Mesendoderm (in vitro differentiated cells): ENCODE measurements at regions not wholly inside any gene's neighbourhood (a gene's known extent, or its start where the extent isn't known, plus 50 kb on each side); places are given as distances from the start of the nearest gene placed in this dataset.

Experiments
- DNase-seq: peaks from one replicate; pipeline ENCODE4 v3.0.0; 2013
- H2AK5ac ChIP-seq: 2 replicates; pipeline ENCODE4 v1.6.1; 2013; ENCODE audit warnings: low read length, inconsistent platforms
- H2BK120ac ChIP-seq: 2 replicates; pipeline ENCODE4 v1.6.1; 2013; ENCODE audit warnings: low read depth, mild to moderate bottlenecking, low read length, moderate library complexity, mixed read lengths
- H2BK15ac ChIP-seq: replicated peaks from 2 replicates; pipeline ENCODE4 v1.6.1; 2013; ENCODE audit warnings: low read depth, mild to moderate bottlenecking, moderate library complexity
- H2BK5ac ChIP-seq: 2 replicates; pipeline ENCODE4 v1.6.1; 2013; ENCODE audit warnings: low read length, inconsistent platforms
- H3K18ac ChIP-seq: 2 replicates; pipeline ENCODE4 v1.6.1; 2013; ENCODE audit warnings: mild to moderate bottlenecking, low read length, mixed read lengths
- H3K23ac ChIP-seq: one replicate; pipeline ENCODE4 v1.6.1; 2013; ENCODE audit warnings: low read length
- H3K27ac ChIP-seq: 2 replicates; pipeline ENCODE4 v1.5.1; 2013; ENCODE audit warnings: low read depth, mild to moderate bottlenecking, inconsistent platforms, low read length, moderate library complexity
- H3K27me3 ChIP-seq: 2 replicates; pipeline ENCODE4 v1.6.1; 2013; ENCODE audit warnings: low read length, control low read depth, mild to moderate bottlenecking, inconsistent platforms; ENCODE audit not compliant: insufficient read depth, poor library complexity
- H3K36me3 ChIP-seq: 2 replicates; pipeline ENCODE4 v1.6.1; 2013; ENCODE audit warnings: low read length, inconsistent platforms; ENCODE audit not compliant: control insufficient read depth, insufficient read depth
- H3K4ac ChIP-seq: one replicate; pipeline ENCODE4 v1.6.1; 2013; ENCODE audit warnings: low read depth, mild to moderate bottlenecking, low read length, moderate library complexity
- H3K4me1 ChIP-seq: 2 replicates; pipeline ENCODE4 v1.6.1; 2013; ENCODE audit warnings: low read depth, low read length, inconsistent platforms; ENCODE audit not compliant: control insufficient read depth
- H3K4me2 ChIP-seq: 2 replicates; pipeline ENCODE4 v1.6.1; 2013; ENCODE audit warnings: low read length
- H3K4me3 ChIP-seq: 2 replicates; pipeline ENCODE4 v1.5.1; 2013; ENCODE audit warnings: mild to moderate bottlenecking, low read length
- H3K56ac ChIP-seq: one replicate; pipeline ENCODE4 v1.6.1; 2013; ENCODE audit warnings: low read length
- H3K79me1 ChIP-seq: 2 replicates; pipeline ENCODE4 v1.6.1; 2013; ENCODE audit warnings: low read length, inconsistent platforms
- H3K79me2 ChIP-seq: 2 replicates; pipeline ENCODE4 v1.6.1; 2013; ENCODE audit warnings: mild to moderate bottlenecking, low read length; ENCODE audit not compliant: control insufficient read depth, insufficient read depth
- H3K9ac ChIP-seq: 2 replicates; pipeline ENCODE4 v1.6.1; 2013; ENCODE audit warnings: low read length, inconsistent platforms
- H4K5ac ChIP-seq: one replicate; pipeline ENCODE4 v1.6.1; 2013; ENCODE audit warnings: low read length
- H4K8ac ChIP-seq: one replicate; pipeline ENCODE4 v1.6.1; 2013; ENCODE audit warnings: low read depth, mild to moderate bottlenecking, control low read depth, low read length, moderate library complexity
- WGBS: extraction: QIAGEN DNeasy Blood & Tissue Kit; methylation state at CpG from one replicate; pipeline ENCODE4 v1.1.7; 2013; ENCODE audit warnings: low lambda C conversion rate, missing lambda C conversion rate; ENCODE audit not compliant: insufficient coverage; ENCODE audit errors: extremely low coverage; 5-methylcytosine and 5-hydroxymethylcytosine counted together

GRCh38 chr2:13021470-13021957, 304.8 kb downstream of the TRIB2 start:
- Histone ChIP-seq H3K18ac (no peak overlapping the region), H2AK5ac (no peak overlapping the region), H3K27ac (no peak overlapping the region), H3K4ac (no peak overlapping the region), H3K9ac (no peak overlapping the region), H3K4me3 (no peak overlapping the region), H3K56ac (no peak overlapping the region), H4K5ac (no peak overlapping the region), H3K4me1 (no peaks in the 10 kb centered on the region), H3K27me3 (no peaks in the 10 kb centered on the region), H3K23ac (no peak overlapping the region), H3K79me1 (no peaks in the 10 kb centered on the region), H4K8ac (no peak overlapping the region), H3K79me2 (no peaks in the 10 kb centered on the region), H2BK5ac (no peak overlapping the region), H3K4me2 (no peak overlapping the region), H2BK15ac (no peak overlapping the region), H3K36me3 (no peaks in the 10 kb centered on the region), H2BK120ac (no peak overlapping the region)
- DNase-seq: peak; percentile 73
- no CpG with 5 or more reads among the region's 3 CpGs for WGBS

DNA sequence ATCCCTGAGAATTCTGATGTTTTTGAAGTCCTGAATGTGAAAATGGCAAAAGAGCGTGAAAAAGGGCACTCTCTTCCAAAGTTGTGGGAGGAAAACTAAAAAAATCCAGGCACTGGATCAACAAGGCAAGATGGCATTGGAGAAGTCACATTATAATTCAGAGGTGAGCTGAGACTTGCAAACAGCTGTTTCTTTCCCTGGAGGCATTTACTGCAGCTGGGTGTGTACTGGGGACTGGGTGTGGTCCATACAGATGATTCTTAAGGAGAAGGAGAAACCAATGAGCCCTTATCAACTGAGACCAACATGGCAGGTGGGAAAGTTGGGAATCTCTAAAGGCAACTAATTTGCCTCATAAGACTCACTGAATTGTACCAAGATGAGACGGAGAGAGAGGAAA, 313.9 kb downstream of the TRIB2 start:
- WGBS: no CpG with 5 or more reads among the region's 2 CpGs
- Histone ChIP-seq H3K27me3 (no peaks in the 10 kb centered on the region), H2BK15ac (no peak overlapping the region), H3K79me2 (no peaks in the 10 kb centered on the region), H2AK5ac (no peak overlapping the region), H3K9ac (no peak overlapping the region), H3K23ac (no peak overlapping the region), H2BK120ac (no peak overlapping the region), H3K56ac (no peak overlapping the region), H3K4me1 (no peaks in the 10 kb centered on the region), H3K4me3 (no peak overlapping the region), H4K5ac (no peak overlapping the region), H3K79me1 (no peaks in the 10 kb centered on the region), H3K36me3 (no peaks in the 10 kb centered on the region), H4K8ac (no peak overlapping the region), H3K4ac (no peak overlapping the region), H2BK5ac (no peak overlapping the region), H3K18ac (no peak overlapping the region), H3K27ac (no peak overlapping the region), H3K4me2 (no peak overlapping the region)
- no peak for DNase-seq

DNA sequence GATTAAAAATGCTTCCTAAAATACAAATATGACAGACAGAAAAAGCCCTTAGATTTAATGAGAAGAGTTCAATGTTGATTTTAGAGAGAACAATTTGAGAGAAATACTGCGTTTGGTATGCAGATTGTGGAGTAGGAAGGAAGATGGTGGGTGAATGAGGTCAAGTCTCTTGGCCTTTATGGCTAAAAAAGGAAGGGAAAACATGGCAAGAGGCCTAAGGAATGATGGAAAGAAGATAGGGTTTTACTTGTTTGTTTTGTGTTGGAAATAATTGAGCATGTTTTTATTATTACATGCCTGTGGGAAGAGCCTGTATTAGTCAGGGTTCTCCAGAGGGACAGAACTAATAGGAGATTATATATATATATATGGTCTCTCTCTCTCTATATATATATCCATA, 318.1 kb downstream of the TRIB2 start:
- Histone ChIP-seq H3K4ac (no peak overlapping the region), H3K18ac (no peak overlapping the region), H3K27ac (no peak overlapping the region), H3K4me2 (no peak overlapping the region), H3K27me3 (no peaks in the 10 kb centered on the region), H2BK15ac (no peak overlapping the region), H3K36me3 (no peaks in the 10 kb centered on the region), H4K5ac (no peak overlapping the region), H2BK120ac (no peak overlapping the region), H3K4me1 (no peaks in the 10 kb centered on the region), H2BK5ac (no peak overlapping the region), H3K9ac (no peak overlapping the region), H3K79me1 (no peaks in the 10 kb centered on the region), H3K56ac (no peak overlapping the region), H3K4me3 (no peak overlapping the region), H4K8ac (no peak overlapping the region), H3K23ac (no peak overlapping the region), H2AK5ac (no peak overlapping the region), H3K79me2 (no peaks in the 10 kb centered on the region)
- 100% methylated on average over 1 of the region's 1 CpG for WGBS
- DNase-seq: no peak

GRCh38 chr2:13035866-13036265, 319.1 kb downstream of the TRIB2 start:
- Histone ChIP-seq H3K4ac (no peak overlapping the region), H3K27me3 (no peaks in the 10 kb centered on the region), H3K56ac (no peak overlapping the region), H2BK15ac (no peak overlapping the region), H3K18ac (no peak overlapping the region), H3K36me3 (no peaks in the 10 kb centered on the region), H3K79me2 (no peaks in the 10 kb centered on the region), H4K5ac (no peak overlapping the region), H3K27ac (no peak overlapping the region), H3K9ac (no peak overlapping the region), H3K23ac (no peak overlapping the region), H2BK120ac (no peak overlapping the region), H3K79me1 (no peaks in the 10 kb centered on the region), H3K4me3 (no peak overlapping the region), H3K4me1 (no peaks in the 10 kb centered on the region), H3K4me2 (no peak overlapping the region), H2BK5ac (no peak overlapping the region), H4K8ac (no peak overlapping the region), H2AK5ac (no peak overlapping the region)
- DNase-seq: no peak
- no CpG with 5 or more reads among the region's 3 CpGs for WGBS

DNA sequence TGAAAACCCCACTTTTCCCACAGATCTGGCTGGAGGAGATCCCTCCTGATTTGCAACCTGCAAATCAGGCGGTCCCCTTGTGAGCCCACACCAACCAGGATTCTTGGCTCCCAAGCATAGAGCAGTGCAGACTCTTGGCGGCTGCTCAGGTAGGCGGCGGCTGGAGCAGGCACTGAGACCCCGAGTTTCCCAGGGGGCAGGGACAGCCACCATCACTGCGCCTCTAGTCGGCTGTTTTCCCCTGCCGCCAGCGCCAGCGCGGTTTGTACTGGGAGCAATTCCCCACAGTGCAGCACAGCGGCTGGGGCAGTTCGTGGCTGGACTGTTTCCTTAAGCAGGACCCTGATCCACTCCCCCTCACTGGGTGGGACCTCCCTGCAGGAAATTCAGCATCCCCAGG, 323.3 kb downstream of the TRIB2 start:
- no peak overlapping the region for H3K18ac ChIP-seq
- H2BK120ac ChIP-seq: no peak overlapping the region
- H3K4me2 ChIP-seq: no peak overlapping the region
- H3K36me3 ChIP-seq: no peaks in the 10 kb centered on the region
- H3K4me1 ChIP-seq: no peaks in the 10 kb centered on the region
- no peak overlapping the region for H3K27ac ChIP-seq
- H2AK5ac ChIP-seq: no peak overlapping the region
- H3K4ac ChIP-seq: no peak overlapping the region
- no peak overlapping the region for H2BK5ac ChIP-seq
- no peak overlapping the region for H3K4me3 ChIP-seq
- no CpG with 5 or more reads among the region's 13 CpGs for WGBS
- no peak overlapping the region for H2BK15ac ChIP-seq
- H3K27me3 ChIP-seq: no peaks in the 10 kb centered on the region
- no peaks in the 10 kb centered on the region for H3K79me2 ChIP-seq
- H4K5ac ChIP-seq: no peak overlapping the region
- no peak for DNase-seq
- H3K79me1 ChIP-seq: no peaks in the 10 kb centered on the region
- H3K56ac ChIP-seq: no peak overlapping the region
- no peak overlapping the region for H3K9ac ChIP-seq
- H3K23ac ChIP-seq: no peak overlapping the region
- H4K8ac ChIP-seq: no peak overlapping the region

GRCh38 chr2:13046557-13047165, 329.9 kb downstream of the TRIB2 start:
- no peak overlapping the region for H2AK5ac ChIP-seq
- no peak overlapping the region for H3K56ac ChIP-seq
- no peak overlapping the region for H3K4ac ChIP-seq
- H4K5ac ChIP-seq: no peak overlapping the region
- no peaks in the 10 kb centered on the region for H3K4me1 ChIP-seq
- no peak overlapping the region for H3K9ac ChIP-seq
- no peak overlapping the region for H4K8ac ChIP-seq
- H3K27ac ChIP-seq: no peak overlapping the region
- no CpG with 5 or more reads among the region's 2 CpGs for WGBS
- H3K36me3 ChIP-seq: no peaks in the 10 kb centered on the region
- no peaks in the 10 kb centered on the region for H3K79me1 ChIP-seq
- H2BK5ac ChIP-seq: no peak overlapping the region
- no peaks in the 10 kb centered on the region for H3K79me2 ChIP-seq
- no peak overlapping the region for H2BK15ac ChIP-seq
- no peak overlapping the region for H3K23ac ChIP-seq
- H3K18ac ChIP-seq: no peak overlapping the region
- no peaks in the 10 kb centered on the region for H3K27me3 ChIP-seq
- H2BK120ac ChIP-seq: no peak overlapping the region
- DNase-seq: no peak
- no peak overlapping the region for H3K4me3 ChIP-seq
- H3K4me2 ChIP-seq: no peak overlapping the region
